Heart right ventricle (tissue), 16 donors: ENCODE measurements at regions not wholly inside any gene's neighbourhood (a gene's known extent, or its start where the extent isn't known, plus 50 kb on each side); places are given as distances from the start of the nearest gene placed in this dataset.
A peak's percentile ranks its signal among the peaks of the same experiment; 100 is the strongest.

Experiments
- ATAC-seq, 8 donors: fragments of 200-7000 bp; cut with Tn5 transposase; one replicate each; pipeline ENCODE4 v1.9.1; 2020; ENCODE audit warnings: mild to moderate bottlenecking in 8 of 8, moderate library complexity in 8 of 8, moderate number of reproducible peaks in 1 of 8
- DNase-seq, 2 donors: peaks; one replicate each; pipeline ENCODE4 v3.0.0-alpha.2; 2020
- H3K27ac ChIP-seq, 10 donors: fragments of 200-600 bp; sonication (generic) in 2 of 10; one replicate each; pipeline versions ENCODE4 v1.5.0 to v1.8.0; 2020 to 2022; ENCODE audit warnings: mild to moderate bottlenecking in 3 of 10
- H3K27me3 ChIP-seq, 7 donors: fragments of 200-600 bp; one replicate each; pipeline ENCODE4 v1.8.0; 2021 to 2022; ENCODE audit warnings: mild to moderate bottlenecking in 2 of 7
- H3K36me3 ChIP-seq, 9 donors: fragments of 200-600 bp; sonication (generic) in 1 of 9; one replicate each; pipeline versions ENCODE4 v1.5.0 to v1.8.0; 2020 to 2022; ENCODE audit warnings: mild to moderate bottlenecking in 2 of 9
- H3K4me1 ChIP-seq, 9 donors: fragments of 200-600 bp; sonication (generic) in 1 of 9; one replicate each; pipeline versions ENCODE4 v1.5.0 to v1.8.0; 2020 to 2022; ENCODE audit warnings: mild to moderate bottlenecking in 4 of 9
- H3K4me3 ChIP-seq, 10 donors: fragments of 200-600 bp; sonication (generic) in 2 of 10; one replicate each; pipeline versions ENCODE4 v1.5.0 to v1.8.0; 2020 to 2022; ENCODE audit warnings: mild to moderate bottlenecking in 7 of 10, moderate library complexity in 2 of 10
- H3K9me3 ChIP-seq, 11 donors: fragments of 200-600 bp in 10 of 11; sonication (generic) in 2 of 11; one replicate each; pipeline versions ENCODE4 v1.5.0 to v1.8.0; 2013 to 2022; ENCODE audit warnings: mild to moderate bottlenecking in 2 of 11, control low read depth in 1 of 11, moderate library complexity in 1 of 11
- CTCF ChIP-seq, 9 donors: fragments of 200-600 bp; sonication (generic) in 2 of 9; IDR thresholded peaks; one replicate each; pipeline versions ENCODE4 v1.5.0 to v1.8.0; 2021 to 2022; ENCODE audit warnings: antibody characterized with exemption in 9 of 9, mild to moderate bottlenecking in 5 of 9, moderate library complexity in 1 of 9
- WGBS, 2 donors: extraction: QIAGEN DNeasy Blood & Tissue Kit; methylation state at CpG; one replicate each; pipeline ENCODE4 v1.1.7; 2013; ENCODE audit warnings: inconsistent platforms in 1 of 2; 5-methylcytosine and 5-hydroxymethylcytosine counted together
- intact Hi-C, 10 donors: fragments of 100-400 bp; cut with DNase I; formaldehyde crosslinking; loops; one replicate each; pipeline versions ENCODE4 v1.11.1 to v1.14.2; 2022
- donor health status: Arrhythmogenic right ventricular cardiomyopathy.
- donor health status: ischemic (EF 13 %, LVEDD 7.1; RV severe dilation, severe dysfunction).
- donor health status: healthy with polysubstance abuse.
- donor health status: DM: no; HTN: yes; CAD: no.
- donor health status: DM: no; HTN: no; CAD: no.
- donor health status: ischemic (EF 25% LVEDD 6.9; RV normal size, moderate dysfunction).
- donor health status: ischemic (EF 25% LVEDD 5.7; RV mildly dilated, moderate dysfunction).
- donor health status: healthy.
- donor health status: DM: yes; HTN: yes; CAD: no.
- donor health status: Ischemic cardiomyopathy.
- donor health status: ischemic (EF 35%, LVEDD 5.7; RV mildly dilated, moderate dysfunction).
- donor health status: nonischemic (EF 11% LVEDD 7.7; RV severe dilation, severe dysfunction).
- donor health status: DM: yes; HTN: yes; CAD: no.
- donor health status: PGD.
- donor health status: ischemic (EF 29% LVEDD 5.4; RV normal size, mild dysfunction).
- donor health status: nonischemic (EF 23%, LVEDD 6.1; RV moderate dilation, normal function).

- ATAC-seq = no peak
Observed at GRCh38 chr19:34577056-34577455, 95.5 kb downstream of the WTIP start.

GRCh38 chr19:34576292-34576691, 94.7 kb downstream of the WTIP start:
- H3K9me3 ChIP-seq = peaks cover 0 to 19% (median 0%) of the 10 kb centered on the region in 11 donors
- ATAC-seq (no peak), DNase-seq (no peak)
- H3K4me3 ChIP-seq = no peak overlapping the region
- peaks cover 0 to 9% (median 0%) of the 10 kb centered on the region in 7 donors for H3K27me3 ChIP-seq
- 89 to 90% methylated on average over 5 of the region's 5 CpGs for WGBS, 2 donors
- no peaks in the 10 kb centered on the region for H3K4me1 ChIP-seq
- no peak overlapping the region for H3K27ac ChIP-seq
- intact Hi-C loops = no loop called here
- no peak for TF ChIP-seq CTCF (IDR thresholded peaks at IDR 0.05)
- no peaks in the 10 kb centered on the region for H3K36me3 ChIP-seq

More at GRCh38 chr19:34577056-34577455, 95.5 kb downstream of the WTIP start:
- no peak for TF ChIP-seq CTCF (IDR thresholded peaks at IDR 0.05)
- Histone ChIP-seq H3K4me3 (no peak overlapping the region), H3K27ac (no peak overlapping the region), H3K27me3 (peaks cover 0 to 9% (median 0%) of the 10 kb centered on the region in 7 donors), H3K9me3 (peaks cover 0 to 11% (median 0%) of the 10 kb centered on the region in 11 donors), H3K4me1 (no peaks in the 10 kb centered on the region), H3K36me3 (no peaks in the 10 kb centered on the region)
- intact Hi-C loops = no loop called here
- WGBS, 2 donors = 63 to 68% methylated on average over 16 of the region's 16 CpGs
- DNase-seq = no peak

GRCh38 chr19:34575206-34575605, 93.6 kb downstream of the WTIP start:
- DNase-seq = no peak
- intact Hi-C loops = no loop called here
- H3K36me3 ChIP-seq = no peaks in the 10 kb centered on the region
- H3K27me3 ChIP-seq = peaks cover 0 to 9% (median 0%) of the 10 kb centered on the region in 7 donors
- H3K27ac ChIP-seq = no peak overlapping the region
- TF ChIP-seq CTCF (IDR thresholded peaks at IDR 0.05) = no peak
- H3K9me3 ChIP-seq = peaks cover 0 to 29% (median 9%) of the 10 kb centered on the region in 11 donors
- 84 to 94% methylated on average over 20 of the region's 20 CpGs for WGBS, 2 donors
- no peaks in the 10 kb centered on the region for H3K4me1 ChIP-seq
- H3K4me3 ChIP-seq = no peak overlapping the region
- ATAC-seq = peak in 1 of 8 donors; percentile 33

GRCh38 chr19:34574704-34575103, 93.1 kb downstream of the WTIP start:
- DNase-seq = no peak
- no peak for ATAC-seq
- Histone ChIP-seq H3K4me3 (no peak overlapping the region), H3K4me1 (no peaks in the 10 kb centered on the region), H3K9me3 (peaks cover 0 to 34% (median 12%) of the 10 kb centered on the region in 11 donors), H3K36me3 (no peaks in the 10 kb centered on the region), H3K27me3 (peaks cover 0 to 9% (median 0%) of the 10 kb centered on the region in 7 donors), H3K27ac (no peak overlapping the region)
- no peak for TF ChIP-seq CTCF (IDR thresholded peaks at IDR 0.05)
- 84 to 88% methylated on average over 3 of the region's 3 CpGs for WGBS, 2 donors
- intact Hi-C loops = no loop called here
